AG04449 (cell line): ENCODE measurements at regions not wholly inside any gene's neighbourhood (a gene's known extent, or its start where the extent isn't known, plus 50 kb on each side); places are given as distances from the start of the nearest gene placed in this dataset.

Experiments
- CTCF ChIA-PET: fragments of 350-600 bp; formaldehyde crosslinking; extraction: SDS; loops from one replicate; lab custom pipeline; 2021; ENCODE audit warnings: antibody characterized with exemption; lab: Yijun Ruan, JAX
- POLR2A ChIA-PET: fragments of 400-600, 350-600 bp; formaldehyde crosslinking; extraction: SDS; loops from one replicate; lab custom pipeline; 2020; ENCODE audit warnings: antibody characterized with exemption, inconsistent platforms; lab: Yijun Ruan, JAX
- DNase-seq: peaks from one replicate; pipeline ENCODE4 v3.0.0-alpha.2; 2010; ENCODE audit warnings: low read depth, low spot score
- H3K4me3 ChIP-seq: 2 replicates; pipeline ENCODE4 v1.5.1; 2011; ENCODE audit warnings: low read depth, mild to moderate bottlenecking, control low read depth, low read length
- CTCF ChIP-seq: IDR thresholded peaks from one replicate; pipeline ENCODE4 v1.5.1; 2011; ENCODE audit warnings: mild to moderate bottlenecking, moderate library complexity, low read length, control low read depth, inconsistent platforms; ENCODE audit not compliant: insufficient read depth; ENCODE audit errors: missing control alignments

GRCh38 chr11:12324585-12324984, 52.8 kb upstream of the PARVA start:
- CTCF ChIA-PET = interaction anchor here (1.1 to 1.2 kb wide), 2 partner anchors 36 to 278 kb away, joined by 4 to 5 read pairs; no protein-coding TSS in a partner anchor

More at GRCh38 chr11:12324585-12324984, 52.8 kb upstream of the PARVA start:
- H3K4me3 ChIP-seq = no peak overlapping the region
- POLR2A ChIA-PET = no interaction called here
- DNase-seq = no peak
- no peak for TF ChIP-seq CTCF
